ENCODE measurements at regions not wholly inside any gene's neighbourhood (a gene's known extent, or its start where the extent isn't known, plus 50 kb on each side); places are given as distances from the start of the nearest gene placed in this dataset.
"Not testable (repeated sequence)": the region's sequence is repeated elsewhere in the genome, so short reads cannot be mapped to it uniquely, and the experiment has no call there.

DNA sequence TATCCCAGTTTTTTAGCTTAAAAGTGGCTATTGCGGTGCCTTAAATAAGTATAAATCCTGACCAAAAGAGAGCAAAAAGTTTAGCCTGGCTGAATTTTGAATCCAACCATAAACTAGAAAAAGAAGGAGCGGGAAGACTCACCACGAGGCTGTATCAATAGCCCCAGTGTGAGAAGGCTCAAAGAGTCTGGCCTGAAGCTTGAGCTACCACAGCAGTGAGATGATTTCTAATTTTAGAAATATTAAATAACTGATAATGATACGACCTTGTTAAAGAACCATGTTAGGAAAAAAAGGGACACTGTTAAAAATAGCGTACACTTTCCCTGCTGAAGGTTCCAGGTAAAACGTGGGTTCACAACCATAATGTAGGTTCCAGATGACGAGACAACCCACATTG, 134.1 kb upstream of the ZNF462 start:
- DNase-seq: no peak

- DNase-seq: peak; percentile 90
Observed at GRCh38 chr9:106731910-106732309, 131.1 kb upstream of the ZNF462 start.

DNA sequence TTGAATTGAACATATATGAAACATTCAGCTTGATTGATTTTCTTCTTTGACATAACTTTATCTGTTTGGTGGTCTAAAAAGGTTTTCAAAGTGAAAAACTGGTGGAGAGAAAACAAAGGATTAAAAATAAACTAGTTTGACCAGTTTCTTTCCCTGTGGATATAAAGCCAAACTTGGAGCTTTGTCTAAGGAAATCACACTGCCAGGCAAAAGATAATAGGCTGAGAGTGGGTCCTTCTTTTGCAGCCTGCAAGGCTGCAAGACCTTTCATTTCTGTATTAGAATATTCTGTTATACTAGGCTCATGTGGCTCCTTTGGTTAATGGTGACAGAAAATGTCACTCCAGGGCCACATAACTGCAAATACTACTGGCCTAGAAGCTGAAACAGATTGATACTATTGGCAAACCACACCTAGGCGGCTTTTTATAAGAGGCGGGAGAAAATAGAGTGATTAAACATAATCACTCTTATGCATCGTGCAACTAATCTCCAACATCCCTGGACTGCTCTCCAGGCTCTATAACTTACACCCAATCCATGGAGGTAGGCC, 129.1 kb upstream of the ZNF462 start:
- DNase-seq: no peak

DNA sequence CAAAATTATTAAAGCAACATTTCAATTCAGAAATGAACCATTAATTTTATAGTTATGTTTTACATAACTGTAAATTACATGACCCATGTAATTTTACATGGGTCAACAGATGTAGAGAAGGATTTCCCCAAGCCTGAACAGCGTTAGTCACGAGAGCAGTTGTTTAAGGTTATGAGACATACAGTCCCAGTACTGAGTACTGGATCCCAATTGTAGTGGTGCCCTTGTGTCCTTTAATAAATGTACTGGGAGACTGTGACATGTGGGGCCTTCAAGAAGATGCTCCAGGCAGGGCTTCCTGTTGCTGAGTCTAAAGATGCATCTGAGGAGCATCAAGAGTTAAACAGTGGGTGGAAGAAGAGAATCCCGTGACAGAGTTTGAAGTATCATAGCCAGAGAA, 125.5 kb upstream of the ZNF462 start:
- no peak for DNase-seq

- DNase-seq: no peak
Observed at GRCh38 chr9:106738109-106738508, 124.9 kb upstream of the ZNF462 start.

DNA sequence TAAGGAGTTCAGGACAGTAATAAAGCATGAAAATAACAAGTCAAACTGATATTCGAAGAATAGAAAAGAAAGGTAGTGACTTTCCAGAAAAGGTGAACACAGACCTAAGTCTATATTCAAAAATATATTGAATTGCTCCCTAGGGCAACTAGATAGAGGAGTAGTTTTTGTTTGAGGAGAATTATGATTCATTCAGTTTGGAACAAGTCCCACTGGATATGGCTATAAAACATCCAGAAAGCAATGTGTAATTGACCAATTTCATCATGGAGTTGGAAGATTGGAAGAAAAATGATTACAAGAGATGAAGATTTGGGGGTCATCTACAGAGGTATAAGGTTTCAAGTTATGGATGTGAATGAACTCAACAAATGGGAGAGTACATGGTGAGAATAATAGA, 117.5 kb upstream of the ZNF462 start:
- DNase-seq: no peak

- no peak for DNase-seq
Observed at GRCh38 chr9:106745876-106746275, 117.1 kb upstream of the ZNF462 start.

DNA sequence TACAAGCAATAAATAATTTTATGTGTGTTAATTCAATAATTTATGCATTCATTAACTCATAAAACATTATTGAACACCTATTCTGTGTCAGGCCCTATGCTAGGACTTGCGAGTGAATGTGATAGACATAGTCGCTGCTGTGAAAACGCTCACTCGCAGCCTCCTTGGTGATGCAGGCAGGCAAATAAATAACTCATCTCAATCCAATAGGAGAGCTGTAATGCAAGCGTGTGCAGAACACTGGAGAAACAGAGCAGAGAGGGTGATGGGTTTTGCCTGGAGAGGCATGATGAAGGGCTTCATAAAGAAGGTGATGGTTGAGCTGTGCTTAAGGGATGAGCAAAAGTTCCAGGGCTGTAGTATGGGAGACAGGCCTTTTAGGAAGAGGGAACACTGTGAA, 111.3 kb upstream of the ZNF462 start:
- no peak for DNase-seq

DNA sequence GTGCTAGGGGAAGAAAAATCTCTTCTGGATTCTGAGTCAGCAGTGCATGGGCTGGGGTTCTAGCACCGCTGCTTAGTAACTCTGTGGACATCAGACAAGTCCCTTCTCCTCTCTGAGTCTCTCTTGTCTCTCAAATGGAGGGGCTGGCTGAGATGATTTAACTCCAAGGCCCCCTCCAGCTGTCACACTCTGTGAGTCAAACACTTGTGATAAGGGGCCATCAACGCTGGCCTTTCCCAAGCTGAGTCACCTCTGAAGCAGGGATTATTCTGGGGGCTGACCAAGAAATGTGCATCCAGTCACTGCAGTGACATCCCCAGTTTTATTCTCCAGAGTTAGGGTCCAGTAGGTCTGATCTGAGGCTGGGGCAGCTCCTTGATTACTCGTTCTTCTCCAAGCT, 110.4 kb upstream of the ZNF462 start:
- no peak for DNase-seq

DNA sequence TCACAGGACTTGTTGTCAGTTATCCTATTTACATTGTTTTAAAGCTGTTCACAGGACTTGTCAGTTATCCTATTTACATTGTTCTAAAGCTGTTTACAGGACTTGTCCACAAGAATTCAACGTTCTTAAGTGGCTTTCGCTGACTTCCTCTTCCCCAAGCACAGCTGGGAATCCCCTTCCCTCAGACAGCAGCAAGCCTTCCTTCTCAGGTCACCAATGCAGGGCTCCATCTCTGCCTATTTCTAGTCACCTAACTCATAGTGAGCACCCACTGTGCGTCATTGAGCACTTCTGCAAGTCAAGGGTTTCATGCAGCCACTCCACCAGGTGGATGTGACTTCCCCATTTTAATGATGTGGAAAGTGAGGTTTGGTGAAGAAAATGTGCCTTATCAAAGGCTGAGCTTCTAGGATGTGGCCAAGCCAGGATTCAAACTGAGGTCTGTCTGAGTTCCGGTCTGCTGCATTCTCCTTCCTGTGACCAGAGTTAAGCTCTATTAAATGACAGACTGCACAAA, 109.8 kb upstream of the ZNF462 start:
- DNase-seq: no peak

DNA sequence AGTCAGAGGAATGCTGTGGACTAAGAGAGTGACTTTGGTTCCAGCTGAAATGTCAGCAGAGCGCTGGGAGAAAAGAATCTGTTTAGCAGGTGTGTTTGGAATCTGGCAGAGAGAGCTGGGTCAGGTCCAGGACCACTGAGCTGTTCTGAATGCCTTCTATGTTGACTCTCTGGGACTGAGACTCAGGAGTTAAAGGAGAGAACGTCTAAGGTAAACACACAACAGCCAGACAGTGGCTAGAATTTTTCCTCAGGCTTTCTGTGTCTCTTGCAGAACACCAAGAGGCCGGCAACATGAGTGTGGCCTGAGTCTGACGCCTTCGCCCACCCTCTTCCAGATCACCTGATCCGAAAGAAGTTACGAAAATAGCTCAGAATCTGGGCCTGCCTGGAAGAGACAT, 107.2 kb upstream of the ZNF462 start:
- no peak for DNase-seq

DNA sequence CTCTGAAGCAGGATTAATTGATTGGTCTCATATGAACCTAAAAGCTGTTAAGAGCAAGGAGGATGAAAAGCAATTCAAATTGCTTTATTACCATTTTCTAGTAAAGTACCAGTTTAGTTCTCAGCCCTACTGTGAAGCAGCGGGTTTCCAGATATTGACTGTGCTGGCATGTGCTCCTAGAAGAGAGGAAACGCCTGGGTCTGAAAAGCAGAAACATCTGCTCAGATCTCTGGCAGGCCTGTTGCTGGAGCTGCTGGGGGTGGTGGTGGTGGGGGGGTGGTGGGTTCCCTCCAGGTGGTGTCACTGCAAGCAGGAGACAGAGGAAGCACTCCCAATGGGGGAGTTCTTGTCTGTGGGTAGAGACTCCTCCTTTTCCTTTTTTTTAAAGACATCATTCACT, 105.5 kb upstream of the ZNF462 start:
- no peak for DNase-seq

GRCh38 chr9:106758911-106759310, 104.1 kb upstream of the ZNF462 start:
- DNase-seq: no peak

- DNase-seq: no peak
Observed at GRCh38 chr9:106761493-106761892, 101.5 kb upstream of the ZNF462 start.

DNA sequence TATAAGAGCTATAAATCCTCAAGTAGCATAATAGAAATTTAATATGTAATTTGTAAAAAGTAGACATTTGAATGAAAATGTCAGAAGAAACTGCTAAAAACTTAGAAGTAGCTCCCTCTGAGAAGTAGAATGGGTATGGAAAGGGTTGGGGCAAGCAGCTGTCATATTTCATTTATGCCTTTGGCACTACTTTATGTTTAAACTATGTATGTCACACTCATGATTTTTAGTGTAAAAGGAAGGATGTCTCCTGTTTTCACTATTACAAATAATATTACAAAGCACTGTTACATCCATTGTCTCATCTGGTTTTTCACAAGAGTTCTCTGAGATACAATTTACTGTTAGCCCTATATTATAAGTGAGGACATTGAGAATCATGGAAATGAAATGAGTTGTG, 96.3 kb upstream of the ZNF462 start:
- no peak for DNase-seq

DNA sequence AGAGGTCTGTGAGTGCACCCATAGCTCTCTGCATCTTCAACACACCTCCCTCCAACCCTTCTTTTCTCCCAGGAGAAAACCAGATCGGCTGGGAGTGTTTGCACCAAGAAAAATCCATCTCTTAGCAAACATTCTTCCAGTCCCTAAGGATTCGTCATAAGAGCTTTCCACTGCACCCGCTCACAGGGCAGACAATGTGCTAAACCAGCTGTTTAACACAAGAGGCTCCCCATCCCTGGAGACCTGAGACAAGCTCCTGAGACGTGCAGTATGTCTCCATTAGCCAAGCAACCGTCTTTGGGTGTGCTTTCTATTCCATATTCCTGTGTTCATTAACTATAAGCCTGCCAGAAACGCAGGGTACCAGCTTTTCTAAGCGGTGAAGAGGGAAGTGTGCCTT, 93.6 kb upstream of the ZNF462 start:
- no peak for DNase-seq

DNA sequence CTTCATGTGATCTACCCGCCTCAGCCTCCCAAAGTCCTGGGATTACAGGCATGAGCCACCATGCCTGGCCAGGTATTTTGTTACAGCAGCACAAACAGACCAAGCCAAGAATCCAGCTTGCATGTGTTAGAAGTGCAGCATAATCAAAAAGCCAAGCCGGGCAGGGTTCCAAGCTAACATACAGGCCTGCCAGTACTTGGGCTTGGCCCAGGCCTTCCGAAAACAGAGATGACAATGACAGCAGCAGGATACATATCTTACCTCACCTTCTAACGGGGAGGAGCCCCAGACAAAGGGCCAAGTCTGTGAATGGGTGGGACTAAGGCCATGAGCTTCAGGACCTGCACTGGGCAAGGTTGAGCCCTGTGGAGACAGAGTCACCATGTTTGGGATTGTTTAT, 91.4 kb upstream of the ZNF462 start:
- no peak for DNase-seq

DNA sequence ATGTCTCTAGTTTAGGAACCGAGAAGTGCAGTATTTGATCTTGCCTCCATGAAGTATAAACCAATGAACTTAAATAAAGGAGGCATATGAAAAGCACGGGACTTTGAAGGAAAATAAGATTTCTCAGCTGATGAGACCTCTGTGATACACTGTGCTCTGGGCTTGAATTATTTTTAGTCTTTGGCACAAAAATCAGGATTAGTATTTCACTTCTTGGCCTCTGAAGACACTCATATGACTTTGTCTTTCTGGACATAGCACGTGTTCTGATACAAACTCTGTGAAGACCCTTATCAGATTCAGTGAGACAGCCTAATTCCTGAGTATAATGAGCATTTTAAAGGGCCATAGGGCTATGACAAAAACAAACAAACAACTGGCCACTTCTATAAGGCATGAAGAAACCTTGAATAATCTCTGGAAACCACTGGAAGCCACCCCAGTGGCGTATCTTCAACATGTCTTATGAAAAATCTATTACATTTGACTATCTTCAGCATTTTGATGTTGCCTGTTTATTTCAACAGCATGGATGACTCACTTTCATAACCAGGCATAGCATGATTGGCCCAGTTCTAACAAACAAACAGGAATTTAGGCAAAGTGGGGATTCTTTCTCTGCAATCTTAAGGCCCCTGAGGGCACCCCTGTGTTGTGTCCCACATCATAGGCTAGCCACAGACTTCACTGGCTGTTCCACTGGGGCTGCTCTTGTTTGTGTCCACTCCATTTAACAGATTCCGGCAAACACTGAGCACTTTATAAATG, 90.3 kb upstream of the ZNF462 start:
- no peak for DNase-seq

DNA sequence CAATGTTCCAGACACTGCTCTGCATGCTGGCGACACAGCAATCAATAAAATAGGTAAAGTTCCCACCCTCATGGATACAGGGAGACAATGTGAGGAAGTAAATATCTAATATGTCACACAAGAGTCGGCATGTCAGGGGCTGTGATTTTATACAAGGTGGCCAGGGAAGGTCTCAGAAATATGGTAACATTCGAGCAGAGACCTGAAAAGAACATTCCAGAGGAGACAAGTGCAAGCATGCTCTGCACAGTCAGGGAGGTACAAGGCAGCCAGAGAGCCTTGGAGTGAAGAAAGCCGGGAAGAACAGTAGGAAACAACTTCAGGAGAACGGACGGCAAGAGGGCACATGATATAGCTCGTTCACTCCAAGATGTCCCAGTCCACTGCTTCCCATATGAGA, 89.2 kb upstream of the ZNF462 start:
- no peak for DNase-seq

DNA sequence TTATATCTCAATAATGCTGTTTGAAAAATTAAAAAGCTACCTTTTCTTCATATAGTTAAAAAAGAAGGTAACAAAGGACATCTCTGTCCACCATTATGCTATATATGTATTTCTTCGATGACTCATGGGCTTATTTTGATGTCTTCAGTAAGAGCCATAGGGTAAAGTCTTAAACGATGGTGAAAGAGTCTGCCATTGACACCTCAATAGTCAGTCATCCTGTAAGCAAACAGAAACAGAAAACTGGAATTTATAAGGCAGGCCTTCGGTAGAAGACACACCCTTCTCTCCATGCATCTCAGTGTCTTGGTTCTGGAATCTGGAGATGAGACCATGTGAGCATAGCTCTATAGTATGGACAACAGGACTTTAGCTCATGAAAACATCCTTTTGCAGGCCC, 87.0 kb upstream of the ZNF462 start:
- no peak for DNase-seq

DNA sequence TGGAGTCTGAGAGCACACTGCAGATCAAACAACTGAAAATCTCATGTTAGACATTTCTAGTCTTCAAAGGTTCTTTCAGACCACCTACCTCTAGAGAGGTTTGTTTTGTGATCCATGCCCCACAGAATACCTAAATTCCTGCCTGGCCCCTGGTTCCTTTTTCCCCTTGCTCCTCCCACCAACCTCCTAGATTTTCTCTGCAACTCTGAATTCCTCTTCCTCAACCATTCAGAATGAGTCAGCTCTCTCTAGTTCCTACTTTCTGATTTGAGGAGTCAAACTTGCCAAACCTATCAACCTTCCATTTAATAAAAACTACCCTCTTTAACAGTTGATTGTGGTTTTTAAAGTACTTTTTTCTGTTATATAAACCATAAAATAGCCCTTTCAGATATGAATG, 83.2 kb upstream of the ZNF462 start:
- DNase-seq: no peak

GRCh38 chr9:106783121-106783520, 79.8 kb upstream of the ZNF462 start:
- no peak for DNase-seq

GRCh38 chr9:106784076-106784475, 78.9 kb upstream of the ZNF462 start:
- DNase-seq: no peak

- no peak for DNase-seq
Observed at GRCh38 chr9:106785200-106785599, 77.8 kb upstream of the ZNF462 start.

- DNase-seq: not testable (repeated sequence)
Observed at GRCh38 chr9:106788021-106788420, 74.9 kb upstream of the ZNF462 start.
